OCI-LY3 (cell line): ENCODE measurements at regions not wholly inside any gene's neighbourhood (a gene's known extent, or its start where the extent isn't known, plus 50 kb on each side); places are given as distances from the start of the nearest gene placed in this dataset.

ENCODE experiments used
- H2AFZ ChIP-seq: fragments of 200-600, 300-600 bp; shearing (Covaris generic); 2 replicates; pipeline ENCODE4 v1.6.0; 2014; ENCODE audit warnings: antibody characterized with exemption, low read depth, low read length
- H3K27ac ChIP-seq: fragments of 200-600, 300-600 bp; sonication (generic); 2 replicates; pipeline ENCODE4 v1.5.1; 2014; ENCODE audit warnings: mild to moderate bottlenecking, low read length, moderate library complexity, mixed read lengths
- H3K27me3 ChIP-seq: fragments of 200-600, 300-600 bp; sonication (generic); 2 replicates; pipeline ENCODE4 v1.6.1; 2014; ENCODE audit warnings: low read depth, low read length, mixed read lengths
- H3K36me3 ChIP-seq: fragments of 200-600, 300-600 bp; sonication (generic); replicated peaks from 2 replicates; pipeline ENCODE3; 2014; ENCODE audit warnings: low read depth, low read length, mixed read lengths
- H3K4me1 ChIP-seq: fragments of 300-600, 200-600 bp; sonication (generic); 2 replicates; pipeline ENCODE4 v1.6.1; 2014; ENCODE audit warnings: low read length, mixed read lengths
- H3K4me2 ChIP-seq: fragments of 200-600, 300-600 bp; sonication (generic); 2 replicates; pipeline ENCODE4 v1.6.1; 2014; ENCODE audit warnings: low read length, mixed read lengths
- H3K4me3 ChIP-seq: fragments of 300-600, 200-600 bp; sonication (generic); 2 replicates; pipeline ENCODE4 v1.5.1; 2014; ENCODE audit warnings: antibody characterized with exemption, mild to moderate bottlenecking, low read length, moderate library complexity
- H3K79me2 ChIP-seq: fragments of 300-600, 200-600 bp; shearing (Covaris generic); 2 replicates; pipeline ENCODE4 v1.6.1; 2014; ENCODE audit warnings: mild to moderate bottlenecking, low read length, mixed read lengths
- H3K9ac ChIP-seq: fragments of 300-600, 200-600 bp; shearing (Covaris generic); 2 replicates; pipeline ENCODE4 v1.6.0; 2014; ENCODE audit warnings: mild to moderate bottlenecking, low read length, moderate library complexity
- H3K9me3 ChIP-seq: fragments of 200-600, 300-600 bp; shearing (Covaris generic); 2 replicates; pipeline ENCODE4 v1.6.1; 2014; ENCODE audit warnings: low read length, mixed read lengths; ENCODE audit not compliant: insufficient read depth
- H4K20me1 ChIP-seq: fragments of 200-600, 300-600 bp; sonication (generic); 2 replicates; pipeline ENCODE4 v1.6.1; 2016; ENCODE audit warnings: low read length, mixed read lengths; ENCODE audit not compliant: insufficient read depth
- EZH2phosphoT487 ChIP-seq: fragments of 200-600 bp; shearing (Covaris generic); IDR thresholded peaks from 2 replicates; pipeline ENCODE4 v1.6.1; 2018; ENCODE audit warnings: antibody characterized with exemption, mixed run types, low read depth
- TF ChIP-seq, protein P1 (sequence below): fragments of 200-600, 300-600 bp; sonication (generic); IDR thresholded peaks from 2 replicates; pipeline ENCODE4 v1.5.1; 2014; ENCODE audit warnings: antibody characterized with exemption, low read length, low read depth

DNA sequence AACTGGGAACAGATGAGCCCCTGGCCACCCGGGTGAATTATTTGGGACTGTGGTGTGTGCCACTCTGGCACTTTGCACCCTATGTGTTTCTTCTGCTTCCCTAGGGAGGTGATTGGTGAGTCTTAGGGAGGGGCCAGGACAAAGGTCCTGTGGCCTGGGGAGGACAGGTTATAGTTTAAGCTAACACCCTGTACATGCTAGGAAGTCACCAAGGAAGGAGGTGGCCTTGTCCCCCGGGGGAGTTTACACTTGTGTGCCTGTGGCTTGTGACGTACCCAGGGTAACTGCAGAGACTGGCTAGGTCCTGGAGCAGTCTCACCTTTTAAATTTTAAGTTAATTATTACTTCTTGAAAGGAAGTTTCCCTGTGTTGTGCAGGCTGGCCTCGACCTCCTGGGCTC lies 196.2 kb downstream of the BAMBI start:
- Histone ChIP-seq H3K27ac (no peak overlapping the region), H3K79me2 (no peaks in the 10 kb centered on the region), H3K27me3 (no peaks in the 10 kb centered on the region), H3K4me2 (no peak overlapping the region), H4K20me1 (no peaks in the 10 kb centered on the region), H2AFZ (no peak overlapping the region), H3K4me3 (no peak overlapping the region), H3K9ac (no peak overlapping the region), H3K9me3 (no peaks in the 10 kb centered on the region), H3K36me3 (no peaks in the 10 kb centered on the region), H3K4me1 (peaks cover 7% of the 10 kb centered on the region)
- TF ChIP-seq, protein P1, sequence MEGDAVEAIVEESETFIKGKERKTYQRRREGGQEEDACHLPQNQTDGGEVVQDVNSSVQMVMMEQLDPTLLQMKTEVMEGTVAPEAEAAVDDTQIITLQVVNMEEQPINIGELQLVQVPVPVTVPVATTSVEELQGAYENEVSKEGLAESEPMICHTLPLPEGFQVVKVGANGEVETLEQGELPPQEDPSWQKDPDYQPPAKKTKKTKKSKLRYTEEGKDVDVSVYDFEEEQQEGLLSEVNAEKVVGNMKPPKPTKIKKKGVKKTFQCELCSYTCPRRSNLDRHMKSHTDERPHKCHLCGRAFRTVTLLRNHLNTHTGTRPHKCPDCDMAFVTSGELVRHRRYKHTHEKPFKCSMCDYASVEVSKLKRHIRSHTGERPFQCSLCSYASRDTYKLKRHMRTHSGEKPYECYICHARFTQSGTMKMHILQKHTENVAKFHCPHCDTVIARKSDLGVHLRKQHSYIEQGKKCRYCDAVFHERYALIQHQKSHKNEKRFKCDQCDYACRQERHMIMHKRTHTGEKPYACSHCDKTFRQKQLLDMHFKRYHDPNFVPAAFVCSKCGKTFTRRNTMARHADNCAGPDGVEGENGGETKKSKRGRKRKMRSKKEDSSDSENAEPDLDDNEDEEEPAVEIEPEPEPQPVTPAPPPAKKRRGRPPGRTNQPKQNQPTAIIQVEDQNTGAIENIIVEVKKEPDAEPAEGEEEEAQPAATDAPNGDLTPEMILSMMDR: no peak

DNA sequence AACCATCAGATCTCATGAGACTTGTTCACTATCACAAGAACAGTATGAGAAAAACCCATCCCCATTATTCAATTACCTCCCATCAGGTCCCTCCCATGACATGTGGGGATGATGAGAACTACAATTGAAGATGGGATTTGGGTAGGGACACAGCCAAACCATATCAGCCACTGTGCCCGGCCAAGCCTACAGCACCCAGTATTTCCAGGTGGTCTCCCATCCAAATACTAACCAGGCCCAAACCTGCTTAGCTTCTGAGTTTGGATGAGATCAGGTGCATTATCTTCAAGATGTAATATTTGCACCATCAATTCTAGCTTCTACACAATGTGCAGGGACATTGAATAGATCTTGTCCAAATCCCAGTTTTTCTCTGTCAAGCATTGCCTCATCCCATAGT lies 196.9 kb downstream of the BAMBI start:
- Histone ChIP-seq H3K4me2 (no peak overlapping the region), H3K79me2 (no peaks in the 10 kb centered on the region), H3K4me3 (no peak overlapping the region), H3K27me3 (no peaks in the 10 kb centered on the region), H2AFZ (no peak overlapping the region), H4K20me1 (no peaks in the 10 kb centered on the region), H3K9ac (no peak overlapping the region), H3K9me3 (no peaks in the 10 kb centered on the region), H3K27ac (no peak overlapping the region), H3K36me3 (no peaks in the 10 kb centered on the region), H3K4me1 (peaks cover 14% of the 10 kb centered on the region)
- no peak for TF ChIP-seq EZH2phosphoT487
- TF ChIP-seq, protein P1: no peak

- H3K4me1 ChIP-seq: peaks cover 18% of the 10 kb centered on the region
- TF ChIP-seq EZH2phosphoT487: no peak
- TF ChIP-seq, protein P1: no peak
- no peaks in the 10 kb centered on the region for H3K9me3 ChIP-seq
- H3K9ac ChIP-seq: no peak overlapping the region
- H3K27me3 ChIP-seq: 0 out of 2 replicates have a peak, but pooled peaks cover 3% of the 10 kb centered on the region
- H2AFZ ChIP-seq: no peak overlapping the region
- no peaks in the 10 kb centered on the region for H3K36me3 ChIP-seq
- no peaks in the 10 kb centered on the region for H3K79me2 ChIP-seq
- no peak overlapping the region for H3K4me2 ChIP-seq
- H3K4me3 ChIP-seq: no peak overlapping the region
- H4K20me1 ChIP-seq: no peaks in the 10 kb centered on the region
- H3K27ac ChIP-seq: no peak overlapping the region
Measured at GRCh38 chr10:28875549-28876081, 198.3 kb downstream of the BAMBI start.

DNA sequence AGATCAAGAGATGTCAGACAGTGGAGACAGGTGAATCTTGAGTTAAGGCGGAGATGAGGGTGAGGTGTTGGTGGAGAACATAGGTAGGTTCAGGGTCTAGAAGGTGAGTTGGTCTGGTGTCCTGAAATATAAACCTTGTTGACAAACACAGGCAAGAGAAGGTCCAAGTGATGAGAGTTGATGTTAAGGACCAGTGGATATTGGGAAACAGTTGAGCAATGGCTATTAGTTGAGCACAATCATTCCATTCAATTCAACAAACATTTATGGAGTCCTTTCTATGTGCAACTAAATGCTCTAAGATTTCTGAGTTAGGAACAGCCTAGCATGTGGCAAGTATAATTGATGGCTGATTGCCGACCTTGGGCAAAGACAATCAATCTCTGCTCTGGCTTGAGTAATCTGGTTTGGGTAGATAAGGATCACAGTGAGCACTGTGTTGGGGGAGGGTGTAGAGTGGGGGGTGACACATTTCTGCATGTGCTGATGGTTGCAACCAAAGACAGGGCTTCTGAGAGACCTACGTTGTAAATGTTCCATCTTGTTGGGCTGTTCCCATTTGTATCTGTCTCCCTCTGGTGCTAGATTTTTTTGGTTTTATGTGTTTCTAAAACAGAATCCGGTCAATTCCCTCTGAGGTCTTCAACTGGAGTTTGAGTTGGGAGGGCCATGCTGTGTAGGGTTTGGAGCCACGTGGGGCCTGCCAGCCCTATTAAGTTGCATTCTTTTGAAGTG lies 201.1 kb downstream of the BAMBI start:
- no peaks in the 10 kb centered on the region for H3K9me3 ChIP-seq
- no peaks in the 10 kb centered on the region for H3K36me3 ChIP-seq
- no peak overlapping the region for H3K4me3 ChIP-seq
- no peaks in the 10 kb centered on the region for H4K20me1 ChIP-seq
- no peaks in the 10 kb centered on the region for H3K79me2 ChIP-seq
- H3K4me2 ChIP-seq: 0 out of 2 replicates have a peak overlapping the region, but pooled peaks have one; percentile 15
- TF ChIP-seq, protein P1: 0 out of 2 replicates have a peak, but pooled peaks have one; percentile 7
- TF ChIP-seq EZH2phosphoT487: no peak
- 0 out of 2 replicates have a peak, but pooled peaks cover 3% of the 10 kb centered on the region for H3K27me3 ChIP-seq
- no peak overlapping the region for H2AFZ ChIP-seq
- no peak overlapping the region for H3K9ac ChIP-seq
- no peak overlapping the region for H3K27ac ChIP-seq
- peaks cover 18% of the 10 kb centered on the region for H3K4me1 ChIP-seq
